Trophoblast cell (in vitro differentiated cells and primary cell): ENCODE measurements at regions not wholly inside any gene's neighbourhood (a gene's known extent, or its start where the extent isn't known, plus 50 kb on each side); places are given as distances from the start of the nearest gene placed in this dataset.

Source experiments
- DNase-seq, 2 donors: peaks; one replicate each; pipeline ENCODE4 v3.0.0-alpha.2; 2016
- H2AFZ ChIP-seq: 2 replicates; pipeline ENCODE4 v1.6.1; 2013; ENCODE audit warnings: low read length, moderate library complexity, mild to moderate bottlenecking; ENCODE audit not compliant: insufficient read depth, poor library complexity
- H2AK5ac ChIP-seq: 2 replicates; pipeline ENCODE4 v1.6.1; 2013; ENCODE audit warnings: mild to moderate bottlenecking, low read length
- H2BK120ac ChIP-seq: 2 replicates; pipeline ENCODE4 v1.6.1; 2013; ENCODE audit warnings: low read length, mild to moderate bottlenecking, moderate library complexity; ENCODE audit not compliant: insufficient read depth, poor library complexity
- H2BK12ac ChIP-seq: 2 replicates; pipeline ENCODE4 v1.6.1; 2013; ENCODE audit warnings: mild to moderate bottlenecking, low read length, moderate library complexity
- H2BK5ac ChIP-seq: 2 replicates; pipeline ENCODE4 v1.6.1; 2013; ENCODE audit warnings: low read length, low read depth, moderate library complexity, mild to moderate bottlenecking; ENCODE audit not compliant: poor library complexity
- H3K14ac ChIP-seq: 2 replicates; pipeline ENCODE4 v1.6.1; 2013; ENCODE audit warnings: mild to moderate bottlenecking, low read length
- H3K18ac ChIP-seq: 2 replicates; pipeline ENCODE4 v1.6.1; 2013; ENCODE audit warnings: mild to moderate bottlenecking, low read length
- H3K23ac ChIP-seq: 2 replicates; pipeline ENCODE4 v1.6.1; 2013; ENCODE audit warnings: low read length
- H3K27ac ChIP-seq: 2 replicates; pipeline ENCODE4 v1.5.1; 2013; ENCODE audit warnings: low read depth, mild to moderate bottlenecking, inconsistent platforms, low read length, moderate library complexity
- H3K27me3 ChIP-seq: 2 replicates; pipeline ENCODE4 v1.6.1; 2013; ENCODE audit warnings: inconsistent platforms, mild to moderate bottlenecking, low read length, moderate library complexity; ENCODE audit not compliant: insufficient read depth
- H3K36me3 ChIP-seq, 2 experiments: 1 replicate in 1 of 2; 2 replicates in 1 of 2; pipeline ENCODE4 v1.6.1; 2013; ENCODE audit warnings: low read length in 2 of 2, mild to moderate bottlenecking in 2 of 2, moderate library complexity in 1 of 2; ENCODE audit not compliant: insufficient read depth in 2 of 2, control insufficient read depth in 1 of 2
- H3K4ac ChIP-seq: 2 replicates; pipeline ENCODE4 v1.6.1; 2013; ENCODE audit warnings: low read depth, mild to moderate bottlenecking, low read length, moderate library complexity
- H3K4me1 ChIP-seq, 2 experiments: 1 replicate in 1 of 2; 2 replicates in 1 of 2; pipeline ENCODE4 v1.6.1; 2013; ENCODE audit warnings: low read length in 2 of 2, mild to moderate bottlenecking in 2 of 2, moderate library complexity in 1 of 2; ENCODE audit not compliant: insufficient read depth in 2 of 2, control insufficient read depth in 1 of 2
- H3K4me2 ChIP-seq: 2 replicates; pipeline ENCODE4 v1.6.1; 2013; ENCODE audit warnings: inconsistent platforms, mild to moderate bottlenecking, low read length, moderate library complexity
- H3K4me3 ChIP-seq: 2 replicates; pipeline ENCODE4 v1.5.1; 2013; ENCODE audit warnings: mild to moderate bottlenecking, low read depth, low read length, inconsistent platforms
- H3K79me1 ChIP-seq: one replicate; pipeline ENCODE4 v1.6.1; 2013; ENCODE audit warnings: low read length
- H3K79me2 ChIP-seq: 2 replicates; pipeline ENCODE4 v1.6.1; 2013; ENCODE audit warnings: low read length, mild to moderate bottlenecking; ENCODE audit not compliant: control insufficient read depth, insufficient read depth, poor library complexity
- H3K9ac ChIP-seq: 2 replicates; pipeline ENCODE4 v1.6.1; 2013; ENCODE audit warnings: mild to moderate bottlenecking, low read length
- H3K9me3 ChIP-seq: 2 replicates; pipeline ENCODE4 v1.6.1; 2013; ENCODE audit warnings: low read depth, mild to moderate bottlenecking, control low read depth, inconsistent platforms, low read length; ENCODE audit not compliant: insufficient read depth
- H4K12ac ChIP-seq: 2 replicates; pipeline ENCODE4 v1.6.1; 2013; ENCODE audit warnings: low read depth, mild to moderate bottlenecking, low read length, moderate library complexity
- H4K8ac ChIP-seq: 2 replicates; pipeline ENCODE4 v1.6.1; 2013; ENCODE audit warnings: low read depth, mild to moderate bottlenecking, low read length, moderate library complexity
- H4K91ac ChIP-seq: one replicate; pipeline ENCODE4 v1.6.1; 2013; ENCODE audit warnings: low read depth, mild to moderate bottlenecking, low read length, moderate library complexity
- WGBS: extraction: QIAGEN DNeasy Blood & Tissue Kit; methylation state at CpG from one replicate; pipeline ENCODE4 v1.1.7; 2013; ENCODE audit warnings: missing lambda C conversion rate; ENCODE audit not compliant: insufficient read length, insufficient coverage; ENCODE audit errors: extremely low coverage; 5-methylcytosine and 5-hydroxymethylcytosine counted together

DNA sequence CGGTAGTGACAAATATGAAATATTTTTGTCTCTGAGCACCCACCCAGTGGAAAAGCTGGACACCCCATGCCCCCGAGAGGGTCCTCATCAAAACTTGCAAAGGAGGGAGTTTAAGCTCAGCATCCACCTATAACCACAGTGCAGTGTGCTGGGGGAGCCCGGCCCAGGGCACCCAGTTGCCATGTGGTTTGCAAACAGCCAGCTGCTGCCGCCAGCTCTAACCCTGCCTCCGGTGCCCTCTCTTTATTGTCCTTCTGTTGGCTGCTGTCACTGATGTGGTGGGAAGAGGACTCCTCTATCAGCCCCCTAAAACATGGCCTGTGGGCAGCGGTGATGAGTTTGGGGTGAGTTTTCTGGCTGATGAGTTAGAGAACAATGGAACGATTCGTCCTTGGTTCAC, 160.9 kb upstream of the MVB12B start:
- H2BK12ac ChIP-seq, result no peak overlapping the region
- H2BK5ac ChIP-seq, result no peak overlapping the region
- no peak overlapping the region for H3K9ac ChIP-seq
- H2AFZ ChIP-seq, result no peak overlapping the region
- no peak overlapping the region for H3K4ac ChIP-seq
- H3K4me1 ChIP-seq, result no peaks in the 10 kb centered on the region
- H3K4me2 ChIP-seq, result no peak overlapping the region
- no peak overlapping the region for H3K14ac ChIP-seq
- no peak overlapping the region for H3K23ac ChIP-seq
- no peaks in the 10 kb centered on the region for H3K36me3 ChIP-seq
- H3K9me3 ChIP-seq, result peaks cover 2% of the 10 kb centered on the region
- no peak overlapping the region for H4K12ac ChIP-seq
- no peak overlapping the region for H2AK5ac ChIP-seq
- no peak overlapping the region for H4K91ac ChIP-seq
- DNase-seq, result no peak
- H3K27me3 ChIP-seq, result no peaks in the 10 kb centered on the region
- H3K79me1 ChIP-seq, result no peaks in the 10 kb centered on the region
- no peak overlapping the region for H3K4me3 ChIP-seq
- no peak overlapping the region for H4K8ac ChIP-seq
- no peak overlapping the region for H3K18ac ChIP-seq
- WGBS, result no CpG with 5 or more reads among the region's 8 CpGs
- H3K79me2 ChIP-seq, result no peaks in the 10 kb centered on the region
- H3K27ac ChIP-seq, result no peak overlapping the region
- H2BK120ac ChIP-seq, result no peak overlapping the region

DNA sequence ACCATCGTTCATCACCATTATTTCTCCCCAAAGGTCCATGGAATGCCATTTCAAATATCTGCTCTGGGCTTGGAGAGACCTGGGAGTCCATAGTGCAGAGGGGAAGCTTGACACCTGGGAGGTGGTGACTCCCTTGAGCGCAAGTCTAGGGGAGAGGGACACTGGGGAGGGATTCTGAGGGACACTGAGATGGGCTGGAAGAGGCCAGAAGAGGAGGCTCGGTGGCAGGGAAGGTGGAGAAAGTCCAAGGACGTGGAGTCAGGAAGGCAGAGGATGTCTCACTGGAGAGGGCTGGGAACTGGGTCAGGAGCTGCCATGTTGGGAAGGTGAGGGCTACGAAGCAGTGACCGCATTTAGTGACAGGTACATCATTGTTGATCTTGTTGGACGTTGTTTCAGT, 160.3 kb upstream of the MVB12B start:
- Histone ChIP-seq H3K27ac (no peak overlapping the region), H2BK120ac (no peak overlapping the region), H3K27me3 (no peaks in the 10 kb centered on the region), H4K12ac (no peak overlapping the region), H3K4ac (no peak overlapping the region), H2AFZ (no peak overlapping the region), H3K23ac (no peak overlapping the region), H2BK5ac (no peak overlapping the region), H3K4me2 (no peak overlapping the region), H3K18ac (no peak overlapping the region), H3K79me2 (no peaks in the 10 kb centered on the region), H4K8ac (no peak overlapping the region), H3K4me3 (no peak overlapping the region), H2BK12ac (no peak overlapping the region), H3K14ac (no peak overlapping the region), H3K36me3 (no peaks in the 10 kb centered on the region), H2AK5ac (no peak overlapping the region), H3K79me1 (no peaks in the 10 kb centered on the region), H3K9ac (no peak overlapping the region), H4K91ac (no peak overlapping the region), H3K4me1 (no peaks in the 10 kb centered on the region), H3K9me3 (peaks cover 2% of the 10 kb centered on the region)
- no peak for DNase-seq
- no CpG with 5 or more reads among the region's 7 CpGs for WGBS

DNA sequence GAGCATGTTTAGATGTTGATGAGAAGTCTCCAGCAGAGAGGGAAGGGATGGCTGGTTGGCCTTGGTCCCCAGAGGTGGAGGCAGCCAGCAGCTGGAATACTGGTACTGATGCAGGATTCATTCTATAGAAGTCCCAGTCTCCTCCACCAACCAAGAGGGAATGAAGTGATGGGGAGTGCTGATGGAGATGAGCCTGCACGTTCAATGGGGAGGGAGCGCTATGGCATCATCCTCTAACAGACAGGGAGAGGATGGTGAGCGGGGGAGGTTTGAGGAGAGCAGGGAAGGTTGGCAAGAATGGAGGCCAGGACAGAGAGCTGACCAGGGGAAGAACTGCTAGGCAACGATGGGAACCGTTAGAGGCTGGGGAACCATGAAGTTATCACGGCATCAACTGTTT, 159.8 kb upstream of the MVB12B start:
- no CpG with 5 or more reads among the region's 6 CpGs for WGBS
- Histone ChIP-seq H3K36me3 (no peaks in the 10 kb centered on the region), H3K23ac (no peak overlapping the region), H3K4me2 (no peak overlapping the region), H3K14ac (no peak overlapping the region), H2BK5ac (no peak overlapping the region), H4K8ac (no peak overlapping the region), H2BK120ac (no peak overlapping the region), H3K4me3 (no peak overlapping the region), H2AK5ac (no peak overlapping the region), H3K4ac (no peak overlapping the region), H4K12ac (no peak overlapping the region), H3K9me3 (peaks cover 2% of the 10 kb centered on the region), H2AFZ (no peak overlapping the region), H3K18ac (no peak overlapping the region), H3K79me2 (no peaks in the 10 kb centered on the region), H3K27me3 (no peaks in the 10 kb centered on the region), H3K4me1 (no peaks in the 10 kb centered on the region), H4K91ac (no peak overlapping the region), H2BK12ac (no peak overlapping the region), H3K79me1 (no peaks in the 10 kb centered on the region), H3K9ac (no peak overlapping the region), H3K27ac (no peak overlapping the region)
- DNase-seq, result no peak

DNA sequence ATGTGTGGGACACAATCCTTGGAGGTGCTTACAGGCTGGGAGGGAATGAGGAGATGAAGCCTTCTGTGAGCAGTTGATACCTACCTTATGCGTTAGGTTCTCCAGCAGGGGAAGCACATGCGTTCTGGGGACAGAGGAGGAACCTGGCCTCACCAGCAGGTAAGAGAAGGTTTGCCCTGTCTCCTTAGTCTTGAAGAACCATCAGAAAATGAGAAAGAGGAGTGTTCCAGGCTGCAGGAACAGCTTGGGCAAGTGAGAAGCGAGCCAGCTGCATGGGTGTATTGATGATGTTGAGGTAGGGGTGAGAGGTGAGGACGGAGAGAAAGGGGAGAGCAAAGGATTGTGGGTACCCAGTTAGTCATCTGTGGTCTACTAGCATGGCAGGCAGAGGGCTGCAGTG, 156.9 kb upstream of the MVB12B start:
- Histone ChIP-seq H3K4ac (no peak overlapping the region), H2AFZ (no peak overlapping the region), H3K4me2 (no peak overlapping the region), H3K9me3 (peaks cover 1% of the 10 kb centered on the region), H3K18ac (no peak overlapping the region), H2AK5ac (no peak overlapping the region), H3K23ac (no peak overlapping the region), H3K79me2 (no peaks in the 10 kb centered on the region), H4K91ac (no peak overlapping the region), H3K4me3 (no peak overlapping the region), H3K9ac (no peak overlapping the region), H3K27me3 (no peaks in the 10 kb centered on the region), H4K8ac (no peak overlapping the region), H3K14ac (no peak overlapping the region), H3K4me1 (no peaks in the 10 kb centered on the region), H4K12ac (no peak overlapping the region), H3K27ac (no peak overlapping the region), H2BK5ac (no peak overlapping the region), H2BK120ac (no peak overlapping the region), H3K36me3 (no peaks in the 10 kb centered on the region), H3K79me1 (no peaks in the 10 kb centered on the region), H2BK12ac (no peak overlapping the region)
- WGBS, result no CpG with 5 or more reads among the region's 4 CpGs
- DNase-seq, result no peak
